ENCODE measurements at regions not wholly inside any gene's neighbourhood (a gene's known extent, or its start where the extent isn't known, plus 50 kb on each side); places are given as distances from the start of the nearest gene placed in this dataset.

DNA sequence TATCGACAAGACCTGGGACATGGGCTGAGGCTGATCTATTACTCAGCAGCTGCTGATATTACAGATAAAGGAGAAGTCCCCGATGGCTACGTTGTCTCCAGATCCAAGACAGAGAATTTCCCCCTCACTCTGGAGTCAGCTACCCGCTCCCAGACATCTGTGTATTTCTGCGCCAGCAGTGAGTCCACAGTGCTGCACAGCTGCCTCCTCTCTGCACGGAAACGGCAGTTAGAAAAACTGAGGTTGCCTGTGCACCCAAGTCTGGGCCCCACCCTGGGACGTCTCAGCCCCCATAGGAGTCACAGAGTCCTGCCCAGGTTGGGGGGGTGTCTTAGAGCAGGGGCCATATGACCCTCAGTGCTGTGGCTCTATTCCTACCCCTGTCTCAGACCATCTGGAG, 167.4 kb upstream of the PRSS58 start:
- DNase-seq (ENCODE audit: insufficient read length, low spot score): no peak
- no peak for FAIRE-seq

- FAIRE-seq: no peak
- no peak for DNase-seq (ENCODE audit: insufficient read length, low spot score)
These were observed 164.8 kb upstream of the PRSS58 start for GRCh38 chr7:142422621-142423020.

- FAIRE-seq (no peak), DNase-seq (ENCODE audit: insufficient read length, low spot score) (peak; percentile 39)
These were observed 162.9 kb upstream of the PRSS58 start for GRCh38 chr7:142420554-142421362.

GRCh38 chr7:142418326-142418725, 160.5 kb upstream of the PRSS58 start:
- no peak for DNase-seq (ENCODE audit: insufficient read length, low spot score)
- no peak for FAIRE-seq

DNA sequence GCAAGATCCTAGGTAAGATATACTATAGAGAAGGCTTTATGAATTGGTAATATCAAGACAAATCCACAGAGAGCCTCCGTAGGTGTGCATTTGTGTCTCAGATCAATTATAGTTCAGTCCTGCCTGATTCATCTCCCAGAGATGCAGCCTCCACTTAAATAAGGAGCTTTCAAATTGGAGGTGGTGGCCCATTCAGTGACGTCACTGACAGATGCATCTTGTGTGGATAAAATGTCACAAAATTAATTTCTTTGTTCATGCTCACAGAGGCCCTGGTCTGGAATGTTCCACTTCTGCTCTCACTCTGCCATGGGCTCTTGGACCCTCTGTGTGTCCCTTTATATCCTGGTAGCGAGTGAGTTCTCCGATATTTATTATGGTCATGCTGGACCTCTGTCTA, 157.1 kb upstream of the PRSS58 start:
- FAIRE-seq (no peak), DNase-seq (ENCODE audit: insufficient read length, low spot score) (no peak)

GRCh38 chr7:142414135-142414534, 156.3 kb upstream of the PRSS58 start:
- no peak for FAIRE-seq
- DNase-seq (ENCODE audit: insufficient read length, low spot score): no peak

DNA sequence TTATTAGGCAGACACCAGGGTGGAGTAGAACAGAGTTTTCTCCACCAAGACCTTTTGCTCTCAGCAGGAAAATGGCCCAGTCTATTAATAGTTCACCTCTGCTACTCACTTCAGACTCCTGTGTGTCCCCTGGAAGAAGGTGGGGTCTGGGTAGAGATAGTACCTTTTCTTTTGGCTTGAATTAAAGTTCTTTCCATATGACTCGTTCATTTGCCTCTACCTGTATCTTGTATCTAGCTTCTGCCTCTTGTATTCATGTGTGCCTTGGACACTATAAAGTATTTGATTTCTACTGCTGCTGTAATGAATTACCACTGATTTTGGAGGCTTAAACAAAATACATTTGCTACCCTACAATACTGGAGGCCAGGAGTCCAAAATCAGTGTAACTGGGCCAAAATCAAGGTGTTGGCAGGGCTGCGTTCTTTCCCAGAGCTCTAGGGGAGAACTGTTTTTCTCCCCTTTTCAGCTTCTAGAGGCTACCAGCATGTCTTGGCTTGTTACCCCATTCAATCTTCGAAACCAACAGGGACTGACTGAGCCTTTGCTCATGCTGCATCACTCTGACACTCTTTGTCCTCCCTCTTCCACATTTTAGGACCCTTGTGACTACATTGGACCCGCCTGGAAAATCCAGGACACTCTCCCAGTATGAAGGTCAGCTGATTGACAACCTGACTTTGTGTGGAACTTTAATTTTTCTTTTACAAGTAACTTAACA, 155.6 kb upstream of the PRSS58 start:
- FAIRE-seq (no peak), DNase-seq (ENCODE audit: insufficient read length, low spot score) (no peak)

GRCh38 chr7:142412551-142413193, 154.8 kb upstream of the PRSS58 start:
- DNase-seq (ENCODE audit: insufficient read length, low spot score) (peak; percentile 21), FAIRE-seq (no peak)

- FAIRE-seq (no peak), DNase-seq (ENCODE audit: insufficient read length, low spot score) (no peak)
These were observed 151.6 kb upstream of the PRSS58 start for GRCh38 chr7:142409471-142409870.

DNA sequence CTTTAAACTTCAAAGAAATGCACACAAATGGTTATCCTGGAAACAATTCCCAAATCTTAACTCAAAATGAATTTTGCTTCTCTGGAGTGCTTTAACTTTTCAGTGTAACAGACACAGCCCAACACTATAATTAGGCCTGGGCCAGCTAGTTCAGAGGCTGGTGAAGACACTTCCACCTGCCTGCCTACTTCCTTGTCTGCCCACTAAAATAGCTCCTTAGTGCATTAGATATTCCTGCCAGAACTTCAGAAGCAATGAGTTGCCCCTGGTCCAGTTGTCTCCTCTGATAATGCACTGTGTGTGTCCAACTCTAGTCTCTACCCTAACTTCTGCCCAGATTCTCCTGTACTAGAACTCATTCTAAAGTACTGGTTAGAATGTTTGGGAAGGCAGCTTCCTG, 150.9 kb upstream of the PRSS58 start:
- DNase-seq (ENCODE audit: insufficient read length, low spot score) (no peak), FAIRE-seq (no peak)

- DNase-seq (ENCODE audit: insufficient read length, low spot score) (no peak), FAIRE-seq (no peak)
These were observed 150.2 kb upstream of the PRSS58 start for GRCh38 chr7:142407939-142408570.

DNA sequence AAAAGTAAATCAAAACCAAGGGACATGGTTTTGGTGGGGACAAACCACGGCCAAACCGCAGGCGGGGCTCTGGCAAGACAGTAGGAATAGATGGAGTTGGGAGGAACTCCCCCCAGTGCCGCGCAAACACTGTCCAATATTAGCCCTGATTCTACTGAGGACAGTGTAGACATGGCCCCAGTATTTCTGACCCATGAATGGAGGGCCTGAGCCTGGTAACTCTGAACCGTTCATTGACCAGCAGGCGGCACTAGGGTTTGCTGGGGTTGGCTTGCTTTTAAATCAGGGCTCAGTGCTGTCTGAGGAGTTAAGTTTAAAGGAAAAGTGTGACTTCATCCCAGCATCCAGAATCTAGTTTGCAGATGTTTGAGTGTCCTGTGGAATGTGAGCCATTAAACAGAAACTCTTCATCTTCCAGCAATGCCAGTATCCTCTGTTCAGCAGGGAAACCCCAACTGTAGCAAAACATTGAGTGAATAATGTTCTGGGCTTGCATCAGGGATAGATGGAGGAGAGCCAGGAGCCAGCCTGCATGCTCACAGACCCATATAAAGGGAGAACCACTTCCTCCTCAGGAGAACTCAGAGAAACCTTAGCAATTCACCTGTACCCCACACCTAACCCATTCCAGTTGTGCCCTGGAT, 147.4 kb upstream of the PRSS58 start:
- no peak for FAIRE-seq
- no peak for DNase-seq (ENCODE audit: insufficient read length, low spot score)

GRCh38 chr7:142401951-142402350, 144.1 kb upstream of the PRSS58 start:
- no peak for DNase-seq (ENCODE audit: insufficient read length, low spot score)
- no peak for FAIRE-seq

- DNase-seq (ENCODE audit: insufficient read length, low spot score): no peak
- FAIRE-seq: no peak
These were observed 142.2 kb upstream of the PRSS58 start for GRCh38 chr7:142400042-142400533.

DNA sequence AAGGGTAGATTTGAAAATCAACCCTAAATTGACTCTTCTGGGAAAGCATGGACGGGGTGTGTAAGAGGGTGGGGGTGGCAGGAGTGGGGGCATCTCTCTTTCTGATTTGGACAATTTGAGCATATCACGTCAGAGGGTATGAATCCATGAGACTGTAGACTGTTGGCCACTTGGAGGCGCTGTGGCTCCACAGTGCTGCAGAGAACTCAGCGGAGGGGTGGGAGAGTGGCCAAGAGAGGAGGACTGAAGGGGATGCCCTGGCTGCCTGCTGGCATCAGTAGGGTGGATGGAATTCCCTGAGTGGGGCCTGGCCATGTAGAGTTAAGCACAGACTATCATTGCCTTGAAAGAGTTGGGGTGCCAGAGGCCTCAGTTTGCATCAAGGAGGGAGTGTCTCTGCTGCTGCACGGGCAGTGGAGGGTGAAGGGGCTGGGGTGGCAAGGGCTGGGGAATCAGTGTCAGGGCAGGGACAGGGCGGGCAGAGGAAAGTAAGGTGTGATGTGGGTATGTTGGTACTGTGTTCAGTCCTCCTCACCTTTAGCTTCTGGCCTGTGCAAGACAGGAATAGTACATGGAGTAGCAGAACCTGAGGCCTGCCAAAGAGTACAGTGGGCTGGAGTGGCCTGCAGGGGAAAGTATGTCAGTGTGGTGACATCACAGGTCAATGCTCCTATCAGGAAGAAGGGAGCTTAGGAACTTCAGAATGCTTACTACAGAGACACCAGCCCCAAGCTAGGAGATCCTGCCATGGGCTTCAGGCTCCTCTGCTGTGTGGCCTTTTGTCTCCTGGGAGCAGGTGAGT, 133.5 kb upstream of the PRSS58 start:
- FAIRE-seq: no peak
- DNase-seq (ENCODE audit: insufficient read length, low spot score): no peak

DNA sequence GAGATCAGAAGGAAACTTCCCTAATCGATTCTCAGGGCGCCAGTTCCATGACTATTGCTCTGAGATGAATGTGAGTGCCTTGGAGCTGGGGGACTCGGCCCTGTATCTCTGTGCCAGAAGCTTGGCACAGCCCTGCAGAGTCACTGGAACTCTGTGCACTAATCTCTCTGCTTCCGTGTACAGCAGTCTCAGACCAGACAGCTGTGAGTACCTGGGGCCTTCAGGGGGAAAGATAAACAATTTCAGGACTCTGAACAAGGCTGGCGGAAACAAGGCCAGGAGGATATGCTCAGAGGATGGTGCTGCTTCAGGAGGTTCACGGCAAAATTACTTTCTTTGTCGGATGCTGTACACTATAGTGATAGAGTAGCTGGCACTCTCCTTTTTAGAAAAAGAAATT, 131.7 kb upstream of the PRSS58 start:
- DNase-seq (ENCODE audit: insufficient read length, low spot score) (no peak), FAIRE-seq (no peak)

- FAIRE-seq (no peak), DNase-seq (ENCODE audit: insufficient read length, low spot score) (peak; percentile 22)
These were observed 127.9 kb upstream of the PRSS58 start for GRCh38 chr7:142385491-142386340.

DNA sequence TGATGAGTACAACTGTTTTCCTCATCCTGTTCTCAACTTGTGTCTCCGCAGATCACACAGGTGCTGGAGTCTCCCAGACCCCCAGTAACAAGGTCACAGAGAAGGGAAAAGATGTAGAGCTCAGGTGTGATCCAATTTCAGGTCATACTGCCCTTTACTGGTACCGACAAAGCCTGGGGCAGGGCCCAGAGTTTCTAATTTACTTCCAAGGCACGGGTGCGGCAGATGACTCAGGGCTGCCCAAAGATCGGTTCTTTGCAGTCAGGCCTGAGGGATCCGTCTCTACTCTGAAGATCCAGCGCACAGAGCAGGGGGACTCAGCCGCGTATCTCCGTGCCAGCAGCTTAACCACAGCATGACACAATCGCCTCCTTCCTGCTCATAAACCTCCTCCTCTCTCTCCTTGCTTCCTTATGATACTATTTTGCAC, 126.7 kb upstream of the PRSS58 start:
- FAIRE-seq (no peak), DNase-seq (ENCODE audit: insufficient read length, low spot score) (peak; percentile 31)

Data from HTR-8/SVneo (cell line).